ENCODE measurements at regions not wholly inside any gene's neighbourhood (a gene's known extent, or its start where the extent isn't known, plus 50 kb on each side); places are given as distances from the start of the nearest gene placed in this dataset.

- no peaks in the 10 kb centered on the region for H3K27me3 Mint-ChIP-seq
- H3K9me3 Mint-ChIP-seq = peaks cover 11% of the 10 kb centered on the region
- H3K4me3 Mint-ChIP-seq = no peak overlapping the region
- no peaks in the 10 kb centered on the region for H3K4me1 Mint-ChIP-seq
- DNase-seq = no peak
- H3K36me3 Mint-ChIP-seq = no peaks in the 10 kb centered on the region
- CTCF ChIA-PET = no interaction called here
- no peak overlapping the region for H3K27ac Mint-ChIP-seq
These were observed 1462.8 kb upstream of the LRRTM1 start for GRCh38 chr2:81767187-81767912.

- Mint-ChIP-seq H3K9me3 (peaks cover 7% of the 10 kb centered on the region), H3K27me3 (no peaks in the 10 kb centered on the region), H3K36me3 (no peaks in the 10 kb centered on the region), H3K4me3 (no peak overlapping the region), H3K4me1 (no peaks in the 10 kb centered on the region), H3K27ac (no peak overlapping the region)
- CTCF ChIA-PET = no interaction called here
- no peak for DNase-seq
These were observed 1443.0 kb upstream of the LRRTM1 start for GRCh38 chr2:81747481-81748070.

GRCh38 chr2:81739966-81740365 lies 1435.4 kb upstream of the LRRTM1 start:
- CTCF ChIA-PET = no interaction called here
- H3K36me3 Mint-ChIP-seq = no peaks in the 10 kb centered on the region
- peaks cover 6% of the 10 kb centered on the region for H3K9me3 Mint-ChIP-seq
- no peak for DNase-seq
- H3K27me3 Mint-ChIP-seq = no peaks in the 10 kb centered on the region
- H3K4me3 Mint-ChIP-seq = no peak overlapping the region
- no peak overlapping the region for H3K27ac Mint-ChIP-seq
- H3K4me1 Mint-ChIP-seq = no peaks in the 10 kb centered on the region

GRCh38 chr2:81734981-81735380 lies 1430.4 kb upstream of the LRRTM1 start:
- Mint-ChIP-seq H3K4me1 (no peaks in the 10 kb centered on the region), H3K27ac (no peak overlapping the region), H3K27me3 (no peaks in the 10 kb centered on the region), H3K4me3 (no peak overlapping the region), H3K9me3 (peaks cover 5% of the 10 kb centered on the region), H3K36me3 (no peaks in the 10 kb centered on the region)
- DNase-seq = no peak
- CTCF ChIA-PET = no interaction called here

GRCh38 chr2:81714817-81715216 lies 1410.3 kb upstream of the LRRTM1 start:
- no peak for DNase-seq
- peaks cover 23% of the 10 kb centered on the region for H3K9me3 Mint-ChIP-seq
- H3K27me3 Mint-ChIP-seq = no peaks in the 10 kb centered on the region
- no peak overlapping the region for H3K4me3 Mint-ChIP-seq
- CTCF ChIA-PET = no interaction called here
- no peaks in the 10 kb centered on the region for H3K4me1 Mint-ChIP-seq
- no peak overlapping the region for H3K27ac Mint-ChIP-seq
- no peaks in the 10 kb centered on the region for H3K36me3 Mint-ChIP-seq

- Mint-ChIP-seq H3K9me3 (peaks cover 9% of the 10 kb centered on the region), H3K36me3 (no peaks in the 10 kb centered on the region), H3K4me3 (no peak overlapping the region), H3K27me3 (no peaks in the 10 kb centered on the region), H3K27ac (no peak overlapping the region), H3K4me1 (no peaks in the 10 kb centered on the region)
- CTCF ChIA-PET = no interaction called here
- DNase-seq = no peak
These were observed 1402.3 kb upstream of the LRRTM1 start for GRCh38 chr2:81706856-81707255.

- no peak for DNase-seq
- Mint-ChIP-seq H3K9me3 (peaks cover 2% of the 10 kb centered on the region), H3K27me3 (no peaks in the 10 kb centered on the region), H3K4me3 (no peak overlapping the region), H3K4me1 (no peaks in the 10 kb centered on the region), H3K27ac (no peak overlapping the region), H3K36me3 (no peaks in the 10 kb centered on the region)
- CTCF ChIA-PET = no interaction called here
These were observed 1399.3 kb upstream of the LRRTM1 start for GRCh38 chr2:81703831-81704230.

- no peaks in the 10 kb centered on the region for H3K27me3 Mint-ChIP-seq
- DNase-seq = no peak
- H3K36me3 Mint-ChIP-seq = no peaks in the 10 kb centered on the region
- H3K4me1 Mint-ChIP-seq = no peaks in the 10 kb centered on the region
- CTCF ChIA-PET = no interaction called here
- no peak overlapping the region for H3K27ac Mint-ChIP-seq
- H3K4me3 Mint-ChIP-seq = no peak overlapping the region
- peaks cover 13% of the 10 kb centered on the region for H3K9me3 Mint-ChIP-seq
These were observed 1388.0 kb upstream of the LRRTM1 start for GRCh38 chr2:81692566-81692965.

- Mint-ChIP-seq H3K27me3 (no peaks in the 10 kb centered on the region), H3K4me1 (no peaks in the 10 kb centered on the region), H3K36me3 (no peaks in the 10 kb centered on the region), H3K4me3 (no peak overlapping the region), H3K9me3 (peaks cover 3% of the 10 kb centered on the region), H3K27ac (no peak overlapping the region)
- DNase-seq = no peak
- CTCF ChIA-PET = no interaction called here
These were observed 1371.1 kb upstream of the LRRTM1 start for GRCh38 chr2:81675641-81676040.

GRCh38 chr2:81672923-81673322 lies 1368.4 kb upstream of the LRRTM1 start:
- no peaks in the 10 kb centered on the region for H3K4me1 Mint-ChIP-seq
- CTCF ChIA-PET = no interaction called here
- DNase-seq = no peak
- H3K9me3 Mint-ChIP-seq = peaks cover 2% of the 10 kb centered on the region
- no peaks in the 10 kb centered on the region for H3K36me3 Mint-ChIP-seq
- no peaks in the 10 kb centered on the region for H3K27me3 Mint-ChIP-seq
- H3K4me3 Mint-ChIP-seq = no peak overlapping the region
- H3K27ac Mint-ChIP-seq = no peak overlapping the region

- Mint-ChIP-seq H3K27ac (no peak overlapping the region), H3K27me3 (no peaks in the 10 kb centered on the region), H3K36me3 (no peaks in the 10 kb centered on the region), H3K4me3 (no peak overlapping the region), H3K4me1 (no peaks in the 10 kb centered on the region), H3K9me3 (peaks cover 2% of the 10 kb centered on the region)
- DNase-seq = no peak
- CTCF ChIA-PET = no interaction called here
These were observed 1368.0 kb upstream of the LRRTM1 start for GRCh38 chr2:81672516-81672915.

- no peaks in the 10 kb centered on the region for H3K4me1 Mint-ChIP-seq
- H3K4me3 Mint-ChIP-seq = no peak overlapping the region
These were observed 1366.3 kb upstream of the LRRTM1 start for GRCh38 chr2:81670885-81671284.

GRCh38 chr2:81661081-81661480 lies 1356.5 kb upstream of the LRRTM1 start:
- no peaks in the 10 kb centered on the region for H3K36me3 Mint-ChIP-seq
- peaks cover 22% of the 10 kb centered on the region for H3K9me3 Mint-ChIP-seq
- no peak overlapping the region for H3K27ac Mint-ChIP-seq
- H3K27me3 Mint-ChIP-seq = no peaks in the 10 kb centered on the region
- no peak overlapping the region for H3K4me3 Mint-ChIP-seq
- DNase-seq = no peak
- CTCF ChIA-PET = no interaction called here
- no peaks in the 10 kb centered on the region for H3K4me1 Mint-ChIP-seq

More at GRCh38 chr2:81670885-81671284, 1366.3 kb upstream of the LRRTM1 start:
- peaks cover 2% of the 10 kb centered on the region for H3K9me3 Mint-ChIP-seq
- H3K27ac Mint-ChIP-seq = no peak overlapping the region
- H3K36me3 Mint-ChIP-seq = no peaks in the 10 kb centered on the region
- CTCF ChIA-PET = no interaction called here
- no peaks in the 10 kb centered on the region for H3K27me3 Mint-ChIP-seq
- DNase-seq = no peak

GRCh38 chr2:81658227-81658626 lies 1353.7 kb upstream of the LRRTM1 start:
- DNase-seq = no peak
- CTCF ChIA-PET = no interaction called here
- no peak overlapping the region for H3K4me3 Mint-ChIP-seq
- no peak overlapping the region for H3K27ac Mint-ChIP-seq
- no peaks in the 10 kb centered on the region for H3K4me1 Mint-ChIP-seq
- H3K9me3 Mint-ChIP-seq = peaks cover 36% of the 10 kb centered on the region
- H3K27me3 Mint-ChIP-seq = no peaks in the 10 kb centered on the region
- no peaks in the 10 kb centered on the region for H3K36me3 Mint-ChIP-seq

GRCh38 chr2:81650048-81650971 lies 1345.8 kb upstream of the LRRTM1 start:
- Mint-ChIP-seq H3K4me1 (no peaks in the 10 kb centered on the region), H3K27ac (no peak overlapping the region), H3K27me3 (no peaks in the 10 kb centered on the region), H3K4me3 (no peak overlapping the region), H3K9me3 (peaks cover 26% of the 10 kb centered on the region), H3K36me3 (no peaks in the 10 kb centered on the region)
- CTCF ChIA-PET = no interaction called here
- no peak for DNase-seq
